ENCODE measurements at regions not wholly inside any gene's neighbourhood (a gene's known extent, or its start where the extent isn't known, plus 50 kb on each side); places are given as distances from the start of the nearest gene placed in this dataset.

GRCh38 chr18:77566604-77567003 lies 317.0 kb downstream of the GALR1 start:
- H3K4me3 ChIP-seq (ENCODE audit: low read length), result no peak overlapping the region
- no peak for DNase-seq (ENCODE audit: low read depth)
- TF ChIP-seq, protein P1, sequence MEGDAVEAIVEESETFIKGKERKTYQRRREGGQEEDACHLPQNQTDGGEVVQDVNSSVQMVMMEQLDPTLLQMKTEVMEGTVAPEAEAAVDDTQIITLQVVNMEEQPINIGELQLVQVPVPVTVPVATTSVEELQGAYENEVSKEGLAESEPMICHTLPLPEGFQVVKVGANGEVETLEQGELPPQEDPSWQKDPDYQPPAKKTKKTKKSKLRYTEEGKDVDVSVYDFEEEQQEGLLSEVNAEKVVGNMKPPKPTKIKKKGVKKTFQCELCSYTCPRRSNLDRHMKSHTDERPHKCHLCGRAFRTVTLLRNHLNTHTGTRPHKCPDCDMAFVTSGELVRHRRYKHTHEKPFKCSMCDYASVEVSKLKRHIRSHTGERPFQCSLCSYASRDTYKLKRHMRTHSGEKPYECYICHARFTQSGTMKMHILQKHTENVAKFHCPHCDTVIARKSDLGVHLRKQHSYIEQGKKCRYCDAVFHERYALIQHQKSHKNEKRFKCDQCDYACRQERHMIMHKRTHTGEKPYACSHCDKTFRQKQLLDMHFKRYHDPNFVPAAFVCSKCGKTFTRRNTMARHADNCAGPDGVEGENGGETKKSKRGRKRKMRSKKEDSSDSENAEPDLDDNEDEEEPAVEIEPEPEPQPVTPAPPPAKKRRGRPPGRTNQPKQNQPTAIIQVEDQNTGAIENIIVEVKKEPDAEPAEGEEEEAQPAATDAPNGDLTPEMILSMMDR (conservative IDR thresholded peaks at IDR 0.05; ENCODE audit: low read length), result no peak

- TF ChIP-seq, protein P1 (conservative IDR thresholded peaks at IDR 0.05; ENCODE audit: low read length), result no peak
- H3K4me3 ChIP-seq (ENCODE audit: low read length), result no peak overlapping the region
- DNase-seq (ENCODE audit: low read depth), result no peak
These were observed 317.6 kb downstream of the GALR1 start for GRCh38 chr18:77567205-77567604.

DNA sequence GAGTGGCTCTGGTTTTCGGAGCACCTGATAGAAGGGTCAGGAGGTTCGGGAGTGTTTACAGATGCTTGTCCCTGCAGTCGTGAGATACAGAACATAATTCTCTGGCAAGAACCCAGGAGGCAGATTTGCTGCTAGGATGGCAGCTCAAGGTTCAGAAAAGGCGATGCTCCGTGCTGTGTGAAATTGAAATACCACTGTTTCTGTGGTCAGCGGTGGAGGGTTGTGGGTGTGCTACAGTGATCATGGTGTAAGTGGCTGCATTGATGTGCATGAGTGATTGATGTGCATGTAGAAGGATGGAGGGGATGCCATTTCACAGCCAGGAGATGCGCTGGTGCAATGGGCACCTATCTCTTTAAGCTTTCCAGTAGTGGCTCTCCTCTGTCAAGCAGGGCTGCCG lies 322.1 kb downstream of the GALR1 start:
- TF ChIP-seq, protein P1 (conservative IDR thresholded peaks at IDR 0.05; ENCODE audit: low read length), result no peak
- DNase-seq (ENCODE audit: low read depth), result no peak
- no peak overlapping the region for H3K4me3 ChIP-seq (ENCODE audit: low read length)

- H3K4me3 ChIP-seq (ENCODE audit: low read length), result no peak overlapping the region
- TF ChIP-seq, protein P1 (conservative IDR thresholded peaks at IDR 0.05; ENCODE audit: low read length), result no peak
- DNase-seq (ENCODE audit: low read depth), result no peak
These were observed 322.9 kb downstream of the GALR1 start for GRCh38 chr18:77572537-77572936.

DNA sequence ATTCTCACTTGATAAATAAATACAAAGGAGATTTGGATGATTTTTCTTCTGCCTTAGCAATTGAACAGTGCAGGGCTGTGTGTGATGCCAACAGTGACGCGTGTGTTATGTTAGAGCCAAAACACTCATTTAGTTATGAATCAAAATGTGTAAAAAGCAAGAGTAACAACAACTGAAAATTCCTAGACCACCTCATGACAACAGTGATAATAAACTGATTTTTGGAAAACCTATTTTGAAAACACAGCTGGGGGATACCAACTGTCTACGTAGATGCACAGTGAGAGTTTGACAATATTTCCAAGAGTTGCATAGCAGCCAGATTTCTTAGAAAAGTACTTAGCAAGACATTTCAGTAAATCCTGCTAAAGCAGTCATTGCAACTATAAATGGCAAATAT lies 323.9 kb downstream of the GALR1 start:
- DNase-seq (ENCODE audit: low read depth), result no peak
- no peak overlapping the region for H3K4me3 ChIP-seq (ENCODE audit: low read length)
- TF ChIP-seq, protein P1 (conservative IDR thresholded peaks at IDR 0.05; ENCODE audit: low read length), result no peak

GRCh38 chr18:77590943-77591515 lies 341.4 kb downstream of the GALR1 start:
- H3K4me3 ChIP-seq (ENCODE audit: low read length), result no peak overlapping the region
- no peak for DNase-seq (ENCODE audit: low read depth)
- TF ChIP-seq, protein P1 (conservative IDR thresholded peaks at IDR 0.05; ENCODE audit: low read length), result no peak

GRCh38 chr18:77597726-77598125 lies 348.1 kb downstream of the GALR1 start:
- H3K4me3 ChIP-seq (ENCODE audit: low read length), result no peak overlapping the region
- DNase-seq (ENCODE audit: low read depth), result no peak
- TF ChIP-seq, protein P1 (conservative IDR thresholded peaks at IDR 0.05; ENCODE audit: low read length), result no peak

Data from AG10803 (cell line).